ENCODE measurements at regions not wholly inside any gene's neighbourhood (a gene's known extent, or its start where the extent isn't known, plus 50 kb on each side); places are given as distances from the start of the nearest gene placed in this dataset.

- TF ChIP-seq POLR2AphosphoS5 (IDR thresholded peaks at IDR 0.05; ENCODE audit: borderline replicate concordance, low read depth, low read length) (no peak), EZH2 (IDR thresholded peaks at IDR 0.05) (no peak), FOXP2 (optimal IDR thresholded peaks at IDR 0.05; ENCODE audit: control extremely low read depth, extremely low read length, insufficient read depth) (no peak)
These were observed 315.3 kb upstream of the GULP1 start for GRCh38 chr2:187976259-187976985.
